ENCODE measurements at regions not wholly inside any gene's neighbourhood (a gene's known extent, or its start where the extent isn't known, plus 50 kb on each side); places are given as distances from the start of the nearest gene placed in this dataset.

- intact Hi-C loops (cut with DNase I) = no loop called here
- Histone ChIP-seq H3K36me3 (no peaks in the 10 kb centered on the region), H3K27me3 (no peaks in the 10 kb centered on the region), H3K4me3 (replicated peaks in 1 of 3) (no peak overlapping the region), H3K4me1 (no peaks in the 10 kb centered on the region), H3K9me3 (no peaks in the 10 kb centered on the region), H3K27ac (no peak overlapping the region)
- TF ChIP-seq POLR2A (IDR thresholded peaks at IDR 0.05) (no peak), CTCF (IDR thresholded peaks at IDR 0.05) (no peak)
- 42 to 48% methylated on average over 2 of the region's 2 CpGs for WGBS, 2 donors
- no peak for DNase-seq
Measured at GRCh38 chr3:107884719-107885460, 205.9 kb downstream of the CD47 start.

DNA sequence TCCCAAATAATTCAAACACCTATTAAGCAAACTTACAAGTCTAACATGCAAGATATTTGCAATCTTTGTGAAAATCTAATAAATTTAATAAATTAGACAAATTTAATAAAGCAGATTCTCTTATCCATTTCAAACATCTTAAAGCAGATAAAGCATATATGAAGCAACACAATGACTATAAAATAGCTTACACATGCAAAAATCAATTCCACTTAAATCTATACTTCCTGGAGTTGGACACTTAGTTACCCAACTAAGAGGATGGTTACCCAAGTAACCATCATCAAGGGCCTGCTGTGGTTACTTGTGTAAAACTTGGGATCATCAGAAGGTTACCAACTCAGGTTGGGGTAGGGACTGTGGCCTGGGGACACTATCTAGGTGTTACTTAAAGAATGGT lies 206.8 kb downstream of the CD47 start:
- no peak overlapping the region for H3K4me3 ChIP-seq (replicated peaks in 1 of 3)
- H3K4me1 ChIP-seq = no peaks in the 10 kb centered on the region
- TF ChIP-seq CTCF (IDR thresholded peaks at IDR 0.05) = no peak
- no peak for TF ChIP-seq POLR2A (IDR thresholded peaks at IDR 0.05)
- H3K36me3 ChIP-seq = no peaks in the 10 kb centered on the region
- DNase-seq = no peak
- intact Hi-C loops (cut with DNase I) = no loop called here
- H3K9me3 ChIP-seq = no peaks in the 10 kb centered on the region
- H3K27me3 ChIP-seq = no peaks in the 10 kb centered on the region
- no peak overlapping the region for H3K27ac ChIP-seq

GRCh38 chr3:107882881-107883280 lies 207.9 kb downstream of the CD47 start:
- DNase-seq = no peak
- Histone ChIP-seq H3K27ac (no peak overlapping the region), H3K27me3 (no peaks in the 10 kb centered on the region), H3K9me3 (no peaks in the 10 kb centered on the region), H3K4me3 (replicated peaks in 1 of 3) (no peak overlapping the region), H3K4me1 (no peaks in the 10 kb centered on the region), H3K36me3 (no peaks in the 10 kb centered on the region)
- TF ChIP-seq POLR2A (IDR thresholded peaks at IDR 0.05) = no peak
- 82 to 84% methylated on average over 7 of the region's 7 CpGs for WGBS, 2 donors
- intact Hi-C loops (cut with DNase I) = no loop called here

- Histone ChIP-seq H3K4me3 (replicated peaks in 1 of 3) (no peak overlapping the region), H3K9me3 (no peaks in the 10 kb centered on the region), H3K36me3 (no peaks in the 10 kb centered on the region), H3K27ac (no peak overlapping the region), H3K4me1 (no peaks in the 10 kb centered on the region), H3K27me3 (no peaks in the 10 kb centered on the region)
- WGBS, 2 donors = 87 to 95% methylated on average over 4 of the region's 4 CpGs
- TF ChIP-seq CTCF (IDR thresholded peaks at IDR 0.05) (no peak), POLR2A (IDR thresholded peaks at IDR 0.05) (no peak)
- intact Hi-C loops (cut with DNase I) = no loop called here
- DNase-seq = no peak
Measured at GRCh38 chr3:107882261-107882660, 208.6 kb downstream of the CD47 start.

DNA sequence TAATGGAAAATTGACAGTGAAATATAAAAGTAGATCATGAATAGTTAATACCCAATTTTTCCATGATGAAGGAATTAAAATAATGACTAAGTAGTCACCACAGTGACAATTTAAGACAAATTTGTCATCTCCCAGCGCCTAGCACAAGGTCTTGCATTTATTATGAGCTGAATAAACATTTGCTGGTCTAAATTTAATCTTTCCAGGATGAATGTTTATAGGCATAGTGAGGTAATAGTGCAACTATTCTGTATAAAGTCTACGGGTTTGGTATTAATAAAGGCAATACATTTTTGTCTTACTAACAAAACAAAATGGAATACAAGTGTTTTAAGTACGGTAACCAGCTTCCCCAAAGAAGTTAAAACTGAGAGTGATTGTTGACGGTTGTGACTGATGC lies 209.3 kb downstream of the CD47 start:
- TF ChIP-seq POLR2A (IDR thresholded peaks at IDR 0.05) (no peak), CTCF (IDR thresholded peaks at IDR 0.05) (no peak)
- H3K36me3 ChIP-seq = no peaks in the 10 kb centered on the region
- WGBS, 2 donors = 80 to 87% methylated on average over 4 of the region's 4 CpGs
- no peak for DNase-seq
- intact Hi-C loops (cut with DNase I) = no loop called here
- H3K4me1 ChIP-seq = no peaks in the 10 kb centered on the region
- H3K4me3 ChIP-seq (replicated peaks in 1 of 3) = no peak overlapping the region
- H3K9me3 ChIP-seq = no peaks in the 10 kb centered on the region
- no peak overlapping the region for H3K27ac ChIP-seq
- no peaks in the 10 kb centered on the region for H3K27me3 ChIP-seq
